DND-41 (cell line): ENCODE measurements at regions not wholly inside any gene's neighbourhood (a gene's known extent, or its start where the extent isn't known, plus 50 kb on each side); places are given as distances from the start of the nearest gene placed in this dataset.

Source experiments
- ATAC-seq: fragments of 200-7000 bp; cut with Tn5 transposase; 3 replicates; pipeline ENCODE4 v1.9.1; 2021; ENCODE audit warnings: low read depth; ENCODE audit not compliant: insufficient read depth
- DNase-seq: peaks from one replicate; pipeline ENCODE4 v3.0.0-alpha.2; 2020
- H2AFZ ChIP-seq: 2 replicates; pipeline ENCODE4 v1.6.0; 2012; ENCODE audit warnings: low read depth, low read length
- H3K27ac ChIP-seq: 2 replicates; pipeline ENCODE4 v1.5.1; 2012; ENCODE audit warnings: low read length, inconsistent platforms
- H3K27me3 ChIP-seq: fragments of 200-600 bp; sonication (generic); 2 replicates; pipeline ENCODE4 v1.6.0; 2012; ENCODE audit warnings: low read length, mild to moderate bottlenecking, inconsistent platforms; ENCODE audit not compliant: insufficient read depth, poor library complexity
- H3K36me3 ChIP-seq: 2 replicates; pipeline ENCODE4 v1.5.1; 2012; ENCODE audit warnings: low read length, inconsistent platforms; ENCODE audit not compliant: insufficient read depth
- H3K4me1 ChIP-seq: 2 replicates; pipeline ENCODE4 v1.5.1; 2012; ENCODE audit warnings: mild to moderate bottlenecking, low read length; ENCODE audit not compliant: insufficient read depth
- H3K4me2 ChIP-seq: 2 replicates; pipeline ENCODE4 v1.6.0; 2012; ENCODE audit warnings: mild to moderate bottlenecking, moderate library complexity, low read length, inconsistent platforms; ENCODE audit not compliant: insufficient read depth
- H3K4me3 ChIP-seq, 2 experiments: fragments of 200-600 bp in 1 of 2; shearing (Covaris generic) in 1 of 2; 2 replicates each; pipeline ENCODE4 v1.5.1; 2012 to 2016; ENCODE audit warnings: inconsistent platforms in 2 of 2, low read length in 2 of 2, mild to moderate bottlenecking in 2 of 2, low read depth in 1 of 2, moderate library complexity in 1 of 2
- H3K79me2 ChIP-seq: 2 replicates; pipeline ENCODE4 v1.6.0; 2012; ENCODE audit warnings: low read length, inconsistent platforms; ENCODE audit not compliant: insufficient read depth
- H3K9ac ChIP-seq: 2 replicates; pipeline ENCODE4 v1.6.0; 2012; ENCODE audit warnings: low read depth, mild to moderate bottlenecking, inconsistent platforms, low read length, moderate library complexity
- H3K9me3 ChIP-seq: 2 replicates; pipeline ENCODE4 v1.5.1; 2012; ENCODE audit warnings: low read length, moderate library complexity, mild to moderate bottlenecking, inconsistent platforms; ENCODE audit not compliant: insufficient read depth, severe bottlenecking
- H4K20me1 ChIP-seq: 2 replicates; pipeline ENCODE4 v1.6.0; 2012; ENCODE audit warnings: low read length; ENCODE audit not compliant: insufficient read depth
- EZH2 ChIP-seq: IDR thresholded peaks from 3 replicates; pipeline ENCODE4 v1.6.1; 2012; ENCODE audit warnings: borderline replicate concordance, low read depth, mild to moderate bottlenecking, moderate library complexity, low read length, inconsistent platforms; ENCODE audit not compliant: severe bottlenecking
- TF ChIP-seq, protein P1 (sequence below): IDR thresholded peaks from 2 replicates; pipeline ENCODE4 v1.5.1; 2012; ENCODE audit warnings: borderline replicate concordance, low read length, moderate library complexity, mild to moderate bottlenecking; ENCODE audit not compliant: poor library complexity, severe bottlenecking; ENCODE audit errors: extremely low read depth

DNA sequence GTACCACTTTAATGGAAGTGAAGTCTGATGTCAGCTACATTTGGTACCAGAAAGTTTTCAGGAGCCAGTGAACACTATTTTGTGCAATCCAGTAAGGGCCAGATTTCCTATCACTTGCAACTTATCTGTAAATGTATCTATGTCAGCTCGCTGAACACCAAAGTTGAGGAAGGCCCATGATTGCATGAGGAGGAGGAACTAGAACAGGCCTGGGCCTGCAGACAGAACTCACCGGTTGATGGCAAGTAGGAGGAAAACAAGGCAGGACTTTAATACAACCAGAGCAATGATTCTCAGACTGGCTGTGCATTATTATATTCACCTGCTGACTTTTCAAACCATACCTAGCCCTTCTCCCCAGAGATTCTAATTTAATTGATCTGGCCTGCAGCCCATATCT, 540.2 kb downstream of the CETN3 start:
- no peaks in the 10 kb centered on the region for H3K9me3 ChIP-seq
- H3K4me2 ChIP-seq = no peak overlapping the region
- no peaks in the 10 kb centered on the region for H3K79me2 ChIP-seq
- ATAC-seq = no peak
- no peaks in the 10 kb centered on the region for H3K27me3 ChIP-seq
- TF ChIP-seq EZH2 = no peak
- TF ChIP-seq, protein P1, sequence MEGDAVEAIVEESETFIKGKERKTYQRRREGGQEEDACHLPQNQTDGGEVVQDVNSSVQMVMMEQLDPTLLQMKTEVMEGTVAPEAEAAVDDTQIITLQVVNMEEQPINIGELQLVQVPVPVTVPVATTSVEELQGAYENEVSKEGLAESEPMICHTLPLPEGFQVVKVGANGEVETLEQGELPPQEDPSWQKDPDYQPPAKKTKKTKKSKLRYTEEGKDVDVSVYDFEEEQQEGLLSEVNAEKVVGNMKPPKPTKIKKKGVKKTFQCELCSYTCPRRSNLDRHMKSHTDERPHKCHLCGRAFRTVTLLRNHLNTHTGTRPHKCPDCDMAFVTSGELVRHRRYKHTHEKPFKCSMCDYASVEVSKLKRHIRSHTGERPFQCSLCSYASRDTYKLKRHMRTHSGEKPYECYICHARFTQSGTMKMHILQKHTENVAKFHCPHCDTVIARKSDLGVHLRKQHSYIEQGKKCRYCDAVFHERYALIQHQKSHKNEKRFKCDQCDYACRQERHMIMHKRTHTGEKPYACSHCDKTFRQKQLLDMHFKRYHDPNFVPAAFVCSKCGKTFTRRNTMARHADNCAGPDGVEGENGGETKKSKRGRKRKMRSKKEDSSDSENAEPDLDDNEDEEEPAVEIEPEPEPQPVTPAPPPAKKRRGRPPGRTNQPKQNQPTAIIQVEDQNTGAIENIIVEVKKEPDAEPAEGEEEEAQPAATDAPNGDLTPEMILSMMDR = no peak
- H3K4me1 ChIP-seq = no peaks in the 10 kb centered on the region
- no peak overlapping the region for H3K4me3 ChIP-seq
- no peaks in the 10 kb centered on the region for H4K20me1 ChIP-seq
- no peak overlapping the region for H2AFZ ChIP-seq
- H3K27ac ChIP-seq = no peak overlapping the region
- H3K9ac ChIP-seq = no peak overlapping the region
- H3K36me3 ChIP-seq = no peaks in the 10 kb centered on the region
- no peak for DNase-seq

DNA sequence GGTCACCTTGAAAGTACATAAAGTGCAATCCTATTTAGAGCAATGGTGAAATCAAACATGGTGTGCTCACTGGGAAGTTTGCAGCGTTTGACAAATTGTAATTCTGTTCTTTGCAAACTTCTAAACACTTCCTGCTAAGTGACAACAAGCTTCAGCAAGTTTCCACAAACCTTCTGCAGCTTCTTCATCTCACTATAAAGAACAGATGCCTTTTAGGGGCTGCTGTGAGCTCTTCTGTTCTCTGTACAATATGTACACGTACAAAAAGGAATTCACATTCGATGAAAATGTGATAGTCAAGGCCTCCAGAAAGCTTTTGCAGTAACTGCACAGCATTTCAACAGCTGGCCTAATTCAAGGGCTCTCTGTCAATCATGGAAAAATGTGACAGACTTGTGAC, 543.1 kb downstream of the CETN3 start:
- DNase-seq = no peak
- Histone ChIP-seq H3K27ac (no peak overlapping the region), H3K4me2 (no peak overlapping the region), H3K4me1 (no peaks in the 10 kb centered on the region), H4K20me1 (no peaks in the 10 kb centered on the region), H3K4me3 (no peak overlapping the region), H2AFZ (no peak overlapping the region), H3K36me3 (no peaks in the 10 kb centered on the region), H3K9ac (no peak overlapping the region), H3K79me2 (no peaks in the 10 kb centered on the region), H3K27me3 (no peaks in the 10 kb centered on the region), H3K9me3 (no peaks in the 10 kb centered on the region)
- TF ChIP-seq, protein P1 = no peak
- no peak for TF ChIP-seq EZH2
- no peak for ATAC-seq

DNA sequence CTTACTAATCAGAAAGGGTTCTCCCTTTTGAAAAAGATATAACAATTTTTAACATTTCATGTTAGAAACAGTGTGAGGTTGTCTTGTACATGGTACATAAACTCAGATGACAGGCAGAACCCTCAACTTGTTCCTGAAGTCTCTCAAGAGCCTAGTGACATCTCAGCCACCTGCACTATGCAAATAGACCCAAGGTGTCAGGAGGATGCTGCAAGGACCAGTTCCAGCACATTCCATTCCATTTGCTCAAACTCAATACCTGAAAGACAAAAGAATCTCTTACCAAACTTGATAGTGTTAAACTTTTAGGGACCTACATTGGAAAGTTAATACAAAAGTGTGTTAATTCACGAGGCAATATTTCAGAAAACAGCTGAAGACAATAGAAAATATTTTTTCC, 544.6 kb downstream of the CETN3 start:
- H3K27ac ChIP-seq = no peak overlapping the region
- no peak overlapping the region for H2AFZ ChIP-seq
- H3K9ac ChIP-seq = no peak overlapping the region
- H3K4me1 ChIP-seq = no peaks in the 10 kb centered on the region
- TF ChIP-seq EZH2 = no peak
- TF ChIP-seq, protein P1 = no peak
- H3K27me3 ChIP-seq = no peaks in the 10 kb centered on the region
- ATAC-seq (no peak), DNase-seq (no peak)
- no peak overlapping the region for H3K4me3 ChIP-seq
- no peaks in the 10 kb centered on the region for H4K20me1 ChIP-seq
- H3K9me3 ChIP-seq = no peaks in the 10 kb centered on the region
- H3K36me3 ChIP-seq = no peaks in the 10 kb centered on the region
- no peaks in the 10 kb centered on the region for H3K79me2 ChIP-seq
- H3K4me2 ChIP-seq = no peak overlapping the region

DNA sequence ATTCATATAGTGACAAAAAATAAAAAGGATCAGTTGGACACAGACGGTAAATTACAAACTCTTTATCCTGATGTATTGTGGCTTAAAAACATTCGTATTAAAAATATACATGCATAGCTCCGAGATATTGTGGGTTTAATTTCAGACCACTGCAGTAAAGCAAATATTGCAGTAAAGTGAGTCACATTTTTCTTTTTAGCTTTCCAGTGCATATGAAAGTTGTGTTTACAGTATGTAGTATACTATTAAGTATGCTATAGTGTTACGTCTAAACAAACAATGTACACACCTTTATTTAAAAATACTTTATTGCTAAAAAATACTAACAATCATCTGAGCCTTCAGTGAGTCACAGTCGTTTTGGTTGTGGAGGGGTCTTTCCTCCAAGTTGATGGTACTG, 551.8 kb downstream of the CETN3 start:
- no peaks in the 10 kb centered on the region for H3K79me2 ChIP-seq
- H2AFZ ChIP-seq = no peak overlapping the region
- no peaks in the 10 kb centered on the region for H3K27me3 ChIP-seq
- H3K4me1 ChIP-seq = no peaks in the 10 kb centered on the region
- no peak overlapping the region for H3K27ac ChIP-seq
- no peak overlapping the region for H3K4me2 ChIP-seq
- DNase-seq (no peak), ATAC-seq (no peak)
- no peaks in the 10 kb centered on the region for H4K20me1 ChIP-seq
- H3K36me3 ChIP-seq = no peaks in the 10 kb centered on the region
- H3K4me3 ChIP-seq = no peak overlapping the region
- H3K9ac ChIP-seq = no peak overlapping the region
- H3K9me3 ChIP-seq = no peaks in the 10 kb centered on the region
- TF ChIP-seq, protein P1 = no peak
- TF ChIP-seq EZH2 = no peak
